Uterus (tissue), 3 donors: ENCODE measurements at regions not wholly inside any gene's neighbourhood (a gene's known extent, or its start where the extent isn't known, plus 50 kb on each side); places are given as distances from the start of the nearest gene placed in this dataset. TPM values are rescaled to one million over a fixed set of nuclear protein-coding genes. Genes with fewer than 3 reads are reported as not detected.

Experiments used
- DNase-seq, 2 donors: peaks; one replicate each; pipeline ENCODE4 v3.0.0-alpha.2; 2019 to 2020
- H3K27ac ChIP-seq, 2 donors: fragments of 200-600 bp; sonication (generic); 1 replicate in 1 of 2; 2 replicates in 1 of 2; pipeline ENCODE4 v1.5.1; 2016 to 2018
- H3K27me3 ChIP-seq, 2 donors: fragments of 200-600 bp; sonication (generic); one replicate each; pipeline ENCODE4 v1.5.1; 2018 to 2019; ENCODE audit warnings: control low read depth in 1 of 2
- H3K36me3 ChIP-seq, 2 donors: fragments of 200-600 bp; sonication (generic); one replicate each; pipeline ENCODE4 v1.5.1; 2019; ENCODE audit warnings: control low read depth in 1 of 2
- H3K4me1 ChIP-seq, 2 donors: fragments of 200-600 bp; sonication (generic); one replicate each; pipeline ENCODE4 v1.5.1; 2018 to 2019; ENCODE audit warnings: control low read depth in 1 of 2
- H3K4me3 ChIP-seq, 2 donors: fragments of 200-600 bp; sonication (generic); 1 replicate in 1 of 2; 2 replicates in 1 of 2; pipeline ENCODE4 v1.5.1; 2018 to 2019; ENCODE audit warnings: mild to moderate bottlenecking in 1 of 2
- H3K9me3 ChIP-seq, 2 donors: fragments of 200-600 bp; sonication (generic); one replicate each; pipeline ENCODE4 v1.5.1; 2019; ENCODE audit warnings: control low read depth in 1 of 2
- POLR2A ChIP-seq, 2 donors: fragments of 450-650 bp; IDR thresholded peaks; one replicate each; pipeline ENCODE4 v1.6.1; 2016; ENCODE audit warnings: antibody characterized with exemption in 2 of 2, mild to moderate bottlenecking in 1 of 2, moderate library complexity in 1 of 2
- intact Hi-C: fragments of 100-400 bp; cut with DNase I; formaldehyde crosslinking; loops from one replicate; pipeline ENCODE4 v1.15.1; 2023; ENCODE audit warnings: low total_unique reads
- small RNA-seq: library from RNA; depleted of rRNA; stranded (forward); fragments of <200 nt; gene quantifications from one replicate; pipeline ENCODE3, GENCODE V24; 2016
- TF ChIP-seq, protein P1 (sequence below), 4 experiments: fragments of 200-600 bp in 2 of 4; fragments of 450-650 bp in 2 of 4; sonication (generic) in 2 of 4; IDR thresholded peaks; one replicate each; pipeline ENCODE4 v1.5.1; 2016 to 2019; ENCODE audit warnings: antibody characterized with exemption in 4 of 4, mild to moderate bottlenecking in 2 of 4, moderate library complexity in 1 of 4
- donor health status: DM: yes; HTN: yes; CAD: no.

DNA sequence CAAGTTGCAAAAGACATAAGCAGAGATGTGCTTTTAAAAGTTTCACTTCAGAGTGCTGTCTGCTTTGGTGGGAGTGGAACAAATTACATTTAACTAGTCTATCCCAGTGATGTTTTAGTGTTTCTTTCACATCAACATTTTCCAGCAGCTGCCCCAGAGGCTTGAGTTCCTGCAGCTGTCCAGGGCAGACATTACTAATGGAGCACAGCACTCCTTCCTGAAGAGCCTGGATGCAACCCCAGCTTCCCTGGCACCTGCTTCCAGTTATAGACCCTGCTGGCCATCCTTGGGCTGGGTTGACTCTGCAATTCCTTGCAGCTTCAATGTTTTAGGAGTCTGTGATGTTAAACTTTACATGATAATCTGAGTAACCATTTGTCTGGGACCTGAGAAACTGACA is 61.4 kb upstream of the PIRT start:
- TF ChIP-seq, protein P1, sequence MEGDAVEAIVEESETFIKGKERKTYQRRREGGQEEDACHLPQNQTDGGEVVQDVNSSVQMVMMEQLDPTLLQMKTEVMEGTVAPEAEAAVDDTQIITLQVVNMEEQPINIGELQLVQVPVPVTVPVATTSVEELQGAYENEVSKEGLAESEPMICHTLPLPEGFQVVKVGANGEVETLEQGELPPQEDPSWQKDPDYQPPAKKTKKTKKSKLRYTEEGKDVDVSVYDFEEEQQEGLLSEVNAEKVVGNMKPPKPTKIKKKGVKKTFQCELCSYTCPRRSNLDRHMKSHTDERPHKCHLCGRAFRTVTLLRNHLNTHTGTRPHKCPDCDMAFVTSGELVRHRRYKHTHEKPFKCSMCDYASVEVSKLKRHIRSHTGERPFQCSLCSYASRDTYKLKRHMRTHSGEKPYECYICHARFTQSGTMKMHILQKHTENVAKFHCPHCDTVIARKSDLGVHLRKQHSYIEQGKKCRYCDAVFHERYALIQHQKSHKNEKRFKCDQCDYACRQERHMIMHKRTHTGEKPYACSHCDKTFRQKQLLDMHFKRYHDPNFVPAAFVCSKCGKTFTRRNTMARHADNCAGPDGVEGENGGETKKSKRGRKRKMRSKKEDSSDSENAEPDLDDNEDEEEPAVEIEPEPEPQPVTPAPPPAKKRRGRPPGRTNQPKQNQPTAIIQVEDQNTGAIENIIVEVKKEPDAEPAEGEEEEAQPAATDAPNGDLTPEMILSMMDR (IDR thresholded peaks at IDR 0.05): no peak
- TF ChIP-seq POLR2A (IDR thresholded peaks at IDR 0.05): no peak

DNA sequence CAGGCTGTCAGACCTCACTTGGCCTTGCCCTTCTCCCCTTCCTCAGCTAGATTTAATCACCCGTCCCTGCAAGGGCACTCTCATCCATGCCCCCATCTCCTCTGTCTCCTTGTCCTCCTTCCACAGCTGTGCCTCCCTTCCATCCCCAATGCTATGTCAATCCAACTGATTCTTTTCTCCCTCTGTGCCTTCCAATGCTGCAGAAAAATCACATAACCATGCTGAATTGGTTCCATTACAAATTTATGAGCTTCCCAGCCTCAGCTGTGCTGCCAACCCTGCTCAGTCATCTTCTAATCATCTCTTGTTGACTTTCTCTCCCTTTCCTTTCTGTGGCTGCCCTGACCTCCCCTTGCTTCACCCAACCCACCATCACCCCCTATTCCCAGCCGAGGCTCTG is 56.3 kb upstream of the PIRT start:
- no peak for DNase-seq

More for the DNA sequence above, 61.4 kb upstream of the PIRT start:
- Histone ChIP-seq H3K9me3 (no peaks in the 10 kb centered on the region), H3K36me3 (no peaks in the 10 kb centered on the region), H3K4me1 (no peaks in the 10 kb centered on the region), H3K4me3 (no peak overlapping the region), H3K27me3 (no peaks in the 10 kb centered on the region), H3K27ac (no peak overlapping the region)
- intact Hi-C loops: no loop called here
- DNase-seq: no peak

DNA sequence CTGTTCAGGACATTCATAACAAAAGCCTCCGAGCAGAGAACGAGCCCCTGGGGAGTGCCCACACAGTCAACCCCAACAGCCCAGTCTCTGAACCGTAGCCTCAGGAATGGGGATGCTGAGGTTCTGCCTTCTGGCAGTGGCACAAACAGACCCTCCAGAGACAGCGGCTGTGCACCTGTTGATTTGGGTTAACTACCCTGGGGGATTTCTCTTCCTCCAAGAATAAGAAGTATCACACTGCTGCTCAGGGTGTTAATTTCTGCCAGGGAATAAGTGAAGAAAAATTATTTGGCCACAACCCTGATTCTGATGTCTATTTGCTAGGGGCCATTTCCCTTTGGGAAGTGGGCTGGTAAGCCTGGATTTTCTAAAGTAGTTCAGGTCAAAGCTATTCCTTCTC is 51.0 kb upstream of the PIRT start:
- Histone ChIP-seq H3K36me3 (no peaks in the 10 kb centered on the region), H3K4me1 (no peaks in the 10 kb centered on the region), H3K27ac (no peak overlapping the region), H3K9me3 (peaks cover 0 to 6% of the 10 kb centered on the region in 2 donors), H3K27me3 (no peaks in the 10 kb centered on the region), H3K4me3 (no peak overlapping the region)
- intact Hi-C loops: no loop called here
- TF ChIP-seq POLR2A (IDR thresholded peaks at IDR 0.05): no peak
- TF ChIP-seq, protein P1 (IDR thresholded peaks at IDR 0.05): no peak
- no peak for DNase-seq

More for the DNA sequence above, 56.3 kb upstream of the PIRT start:
- Histone ChIP-seq H3K4me1 (no peaks in the 10 kb centered on the region), H3K9me3 (no peaks in the 10 kb centered on the region), H3K27me3 (no peaks in the 10 kb centered on the region), H3K4me3 (no peak overlapping the region), H3K27ac (no peak overlapping the region), H3K36me3 (no peaks in the 10 kb centered on the region)
- TF ChIP-seq, protein P1 (IDR thresholded peaks at IDR 0.05): no peak
- TF ChIP-seq POLR2A (IDR thresholded peaks at IDR 0.05): no peak
- intact Hi-C loops: no loop called here

Small RNA genes lying in the stretch of these regions (small RNA-seq; reads per million reads assigned to genes)
- gene RN7SL601P: not detected
